HL-60 (cell line): ENCODE measurements at regions not wholly inside any gene's neighbourhood (a gene's known extent, or its start where the extent isn't known, plus 50 kb on each side); places are given as distances from the start of the nearest gene placed in this dataset.

Experiments
- CTCF ChIP-seq: IDR thresholded peaks from one replicate; pipeline ENCODE4 v1.5.1; 2011; ENCODE audit warnings: low read length, control low read depth, inconsistent platforms; ENCODE audit not compliant: insufficient read depth
- GABPA ChIP-seq: IDR thresholded peaks from 2 replicates; pipeline ENCODE4 v1.6.1; 2012; ENCODE audit warnings: low read depth
- POLR2AphosphoS5 ChIP-seq: IDR thresholded peaks from 2 replicates; pipeline ENCODE4 v1.6.1; 2012; ENCODE audit warnings: low read depth
- REST ChIP-seq: IDR thresholded peaks from 2 replicates; pipeline ENCODE4 v1.6.1; 2012; ENCODE audit warnings: low read depth; ENCODE audit not compliant: insufficient replicate concordance

- TF ChIP-seq CTCF (no peak), POLR2AphosphoS5 (no peak), REST (no peak), GABPA (no peak)
These were observed 83.1 kb upstream of the STAC start for GRCh38 chr3:36297195-36297594.
